ENCODE measurements at regions not wholly inside any gene's neighbourhood (a gene's known extent, or its start where the extent isn't known, plus 50 kb on each side); places are given as distances from the start of the nearest gene placed in this dataset.

- no peak for DNase-seq (ENCODE audit: low spot score)
These were observed 193.6 kb upstream of the FOXQ1 start for GRCh38 chr6:1118287-1118647.

- DNase-seq (ENCODE audit: low spot score), result no peak
These were observed 194.2 kb upstream of the FOXQ1 start for GRCh38 chr6:1117530-1118286.

- no peak for DNase-seq (ENCODE audit: low spot score)
These were observed 195.7 kb upstream of the FOXQ1 start for GRCh38 chr6:1116149-1116548.

DNA sequence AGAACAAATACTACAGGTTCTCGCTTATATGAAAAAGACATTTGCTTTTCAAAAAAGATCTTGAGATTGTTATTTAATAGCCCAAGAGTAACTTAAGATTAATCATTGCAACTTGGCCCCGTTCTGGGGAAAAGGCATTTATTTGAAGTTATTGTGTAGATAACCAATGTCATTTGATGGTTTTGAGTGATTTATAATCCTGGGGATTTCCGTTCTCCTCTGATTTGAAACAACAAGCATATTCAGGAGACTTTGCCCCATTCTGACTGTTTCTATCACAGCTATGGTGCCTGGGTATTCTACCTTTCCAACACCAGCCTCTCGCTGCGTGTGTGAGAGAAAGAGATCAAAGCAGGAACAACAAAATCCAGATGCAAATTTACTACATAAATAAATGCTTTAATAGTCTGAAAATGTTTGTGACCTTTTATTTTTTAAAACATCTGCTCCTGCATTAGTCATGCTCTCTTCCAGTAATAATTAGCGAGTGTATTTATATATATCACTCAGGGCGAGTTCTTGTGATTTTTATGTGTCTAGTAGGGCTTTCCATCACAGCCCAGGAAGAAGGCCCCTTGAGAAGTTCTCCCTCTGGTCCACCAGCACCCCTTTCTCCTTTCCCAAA is 197.9 kb upstream of the FOXQ1 start:
- DNase-seq (ENCODE audit: low spot score), result no peak

DNA sequence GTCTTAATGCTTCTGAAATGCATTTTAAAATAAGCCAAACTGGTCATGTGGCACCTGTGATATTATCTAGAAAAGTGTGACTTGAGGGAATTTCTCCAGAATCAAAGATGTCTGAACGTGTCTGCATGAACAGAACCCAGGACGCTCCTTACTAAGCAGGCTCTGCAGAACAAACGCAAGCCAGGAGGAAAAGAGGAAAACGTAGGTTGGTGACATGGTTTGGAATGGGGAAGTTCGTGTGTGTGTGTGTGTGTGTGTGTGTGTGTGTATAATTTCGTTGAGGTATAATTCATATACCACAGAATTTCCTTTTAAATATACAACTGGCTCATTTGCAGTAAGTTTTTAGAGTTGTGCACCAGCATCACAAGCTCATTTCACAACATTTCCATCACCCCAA is 200.5 kb upstream of the FOXQ1 start:
- DNase-seq (ENCODE audit: low spot score), result no peak

DNA sequence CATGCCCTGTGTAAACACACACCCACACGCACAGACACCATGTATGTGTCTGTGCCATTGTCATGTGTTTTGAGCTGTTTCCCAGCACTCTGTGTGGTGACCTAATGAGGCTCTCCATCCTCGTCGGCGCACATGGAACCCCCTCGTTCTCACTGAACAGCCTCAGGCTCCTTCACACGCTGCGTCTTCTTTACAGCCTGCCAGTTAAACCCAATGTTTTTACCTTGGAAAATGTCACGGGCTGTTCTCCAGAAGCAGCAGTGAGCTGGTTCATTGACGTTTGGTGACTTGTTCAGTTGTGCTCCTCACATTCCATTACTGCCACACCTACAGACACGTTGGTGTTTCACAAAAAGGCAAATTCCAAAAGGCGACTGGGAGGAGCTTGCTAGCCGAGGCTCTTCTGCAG is 201.0 kb upstream of the FOXQ1 start:
- no peak for DNase-seq (ENCODE audit: low spot score)

- DNase-seq (ENCODE audit: low spot score), result no peak
These were observed 201.7 kb upstream of the FOXQ1 start for GRCh38 chr6:1110164-1110563.

DNA sequence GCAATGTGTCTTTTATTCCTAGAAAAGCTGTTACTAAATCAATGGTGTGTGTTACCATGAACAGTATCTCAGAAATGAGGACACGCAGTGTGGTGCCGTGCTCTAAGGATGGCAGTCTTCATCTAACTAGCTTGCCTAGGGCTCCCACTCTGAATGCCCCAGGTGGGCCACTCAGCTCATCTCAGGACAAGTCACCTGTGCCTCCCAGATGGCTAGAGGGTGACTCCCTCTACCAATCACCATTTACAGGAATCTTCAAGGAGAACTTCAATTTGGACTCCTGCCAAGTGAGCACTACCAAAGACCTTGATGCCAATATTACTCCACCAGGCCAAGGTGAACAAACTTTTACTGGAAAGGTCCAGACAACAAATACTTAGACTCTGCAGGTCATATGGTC is 202.8 kb upstream of the FOXQ1 start:
- DNase-seq (ENCODE audit: low spot score), result no peak

GRCh38 chr6:1108198-1108597 is 203.7 kb upstream of the FOXQ1 start:
- no peak for DNase-seq (ENCODE audit: low spot score)

GRCh38 chr6:1107578-1107977 is 204.3 kb upstream of the FOXQ1 start:
- DNase-seq (ENCODE audit: low spot score), result no peak

- DNase-seq (ENCODE audit: low spot score), result no peak
These were observed 206.0 kb upstream of the FOXQ1 start for GRCh38 chr6:1105833-1106400.

- DNase-seq (ENCODE audit: low spot score), result no peak
These were observed 206.8 kb upstream of the FOXQ1 start for GRCh38 chr6:1104988-1105670.

GRCh38 chr6:1103945-1104623 is 207.8 kb upstream of the FOXQ1 start:
- DNase-seq (ENCODE audit: low spot score), result no peak

DNA sequence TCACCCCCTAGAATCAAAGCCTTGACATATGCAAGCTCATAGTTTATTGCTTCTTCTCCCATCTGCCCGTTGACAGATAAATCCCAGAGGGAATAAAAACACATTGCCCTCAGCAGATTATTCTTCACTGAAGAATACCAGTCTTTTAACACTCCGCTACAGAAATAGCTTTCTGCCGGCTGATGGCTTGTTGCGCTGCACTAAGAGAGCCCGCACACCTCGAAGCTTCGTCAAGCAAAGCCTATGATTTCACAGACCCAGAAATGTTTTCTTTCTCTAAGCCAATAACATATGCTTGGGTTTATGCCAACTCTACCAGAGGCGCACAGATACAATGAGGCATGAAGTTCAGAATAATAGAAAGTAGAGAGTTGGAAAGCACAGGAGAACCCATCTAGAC is 208.9 kb upstream of the FOXQ1 start:
- DNase-seq (ENCODE audit: low spot score), result no peak

GRCh38 chr6:1100269-1100668 is 211.6 kb upstream of the FOXQ1 start:
- no peak for DNase-seq (ENCODE audit: low spot score)

GRCh38 chr6:1099264-1099663 is 212.6 kb upstream of the FOXQ1 start:
- DNase-seq (ENCODE audit: low spot score), result no peak

DNA sequence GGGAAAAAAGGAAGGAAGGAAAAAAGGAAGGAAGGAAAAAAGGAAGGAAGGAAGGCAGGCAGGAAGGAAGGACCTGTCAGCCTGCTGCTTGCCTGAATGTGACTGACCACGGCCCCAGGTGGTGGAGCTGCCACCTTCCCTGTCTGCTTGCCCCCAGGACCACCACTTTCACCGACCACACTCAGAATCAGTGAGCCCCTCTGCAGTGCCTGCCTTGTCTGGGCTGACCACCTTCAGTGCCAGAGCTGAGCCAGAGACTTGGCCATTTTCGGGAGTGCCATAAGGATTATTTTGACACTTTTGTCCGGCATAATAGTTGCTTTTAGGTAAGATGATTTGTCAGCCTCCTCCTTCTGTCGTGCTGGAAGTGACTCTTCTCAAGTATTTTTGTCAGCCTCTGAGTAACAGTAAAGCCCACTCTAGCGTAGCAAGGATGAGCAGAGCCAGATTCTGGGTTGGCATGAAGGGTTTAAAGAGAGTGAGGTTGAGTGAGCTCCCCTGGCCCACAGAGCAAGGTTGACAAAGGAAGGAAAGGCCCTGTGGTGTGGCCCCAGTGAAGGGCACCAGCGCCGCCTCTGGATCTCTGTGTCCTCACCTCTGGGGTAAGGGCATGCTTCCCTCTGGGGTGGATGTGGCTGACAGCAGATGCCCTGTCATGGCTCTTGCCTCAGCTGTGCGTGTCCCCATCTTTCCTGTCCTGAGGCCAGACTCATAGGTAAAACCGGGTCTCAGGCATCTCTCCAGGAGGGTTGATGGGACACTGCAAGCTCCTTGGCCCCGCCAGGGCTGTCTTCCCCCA is 214.7 kb upstream of the FOXQ1 start:
- no peak for DNase-seq (ENCODE audit: low spot score)

- DNase-seq (ENCODE audit: low spot score), result no peak
These were observed 217.6 kb upstream of the FOXQ1 start for GRCh38 chr6:1094306-1094705.

DNA sequence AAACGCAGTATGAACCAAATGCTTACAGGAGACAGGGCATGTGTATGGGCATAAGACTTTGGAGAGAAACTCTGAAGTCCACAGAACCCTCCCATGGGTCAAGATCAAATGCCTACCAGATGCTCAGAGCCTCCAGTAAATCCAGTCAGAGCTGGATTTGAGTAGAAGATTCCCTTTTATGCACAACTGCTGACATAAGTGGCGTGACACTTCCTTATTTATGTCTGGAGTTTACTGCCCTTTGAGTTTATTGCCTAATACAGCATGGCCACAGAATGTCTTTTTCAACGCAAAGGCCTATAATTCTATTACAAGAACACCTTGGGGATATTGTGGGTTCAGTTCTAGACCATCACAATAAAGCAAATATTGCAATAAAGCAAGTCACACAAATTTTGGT is 220.0 kb upstream of the FOXQ1 start:
- DNase-seq (ENCODE audit: low spot score), result no peak

DNA sequence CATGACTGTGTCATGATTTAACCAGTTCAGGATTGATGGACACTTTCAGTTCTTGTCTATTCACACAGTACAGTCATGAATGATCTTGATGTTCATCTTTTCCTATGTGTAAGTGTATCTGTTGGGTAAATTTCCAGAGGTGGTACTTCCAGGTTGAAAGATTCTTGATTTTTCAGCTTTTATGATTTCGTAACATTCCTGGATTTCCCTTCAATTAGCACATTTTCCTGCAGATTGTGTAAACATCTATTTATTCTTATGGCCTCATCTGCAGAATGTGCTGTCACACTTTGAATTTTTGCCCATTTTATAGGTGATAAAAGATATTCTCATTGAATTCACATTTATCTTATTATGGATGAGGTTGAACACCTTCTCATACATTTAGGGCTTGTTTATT is 222.0 kb upstream of the FOXQ1 start:
- DNase-seq (ENCODE audit: low spot score), result no peak

- DNase-seq (ENCODE audit: low spot score), result no peak
These were observed 223.4 kb upstream of the FOXQ1 start for GRCh38 chr6:1088492-1089001.
